ENCODE measurements at regions not wholly inside any gene's neighbourhood (a gene's known extent, or its start where the extent isn't known, plus 50 kb on each side); places are given as distances from the start of the nearest gene placed in this dataset.

DNA sequence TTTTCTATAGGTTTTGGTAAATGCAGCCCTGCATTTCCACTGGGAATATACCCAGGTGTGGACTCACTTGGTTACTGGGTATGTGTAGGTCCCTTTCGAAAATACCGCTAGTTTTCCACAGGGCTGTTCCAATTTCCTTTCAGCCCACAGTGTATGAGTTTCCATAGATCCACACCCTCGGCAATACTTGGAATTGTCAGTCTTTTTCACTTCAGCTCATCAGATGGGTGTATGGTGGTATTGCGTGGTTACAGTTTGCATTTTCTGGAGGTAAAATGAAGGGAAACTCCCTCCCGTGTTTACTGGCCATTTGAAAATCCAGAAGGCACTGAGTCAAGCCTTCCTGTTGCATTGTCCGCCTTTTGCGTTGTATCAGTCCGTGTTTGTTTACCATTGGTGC is 453.6 kb downstream of the CDH26 start:
- DNase-seq (ENCODE audit: low read depth): no peak

DNA sequence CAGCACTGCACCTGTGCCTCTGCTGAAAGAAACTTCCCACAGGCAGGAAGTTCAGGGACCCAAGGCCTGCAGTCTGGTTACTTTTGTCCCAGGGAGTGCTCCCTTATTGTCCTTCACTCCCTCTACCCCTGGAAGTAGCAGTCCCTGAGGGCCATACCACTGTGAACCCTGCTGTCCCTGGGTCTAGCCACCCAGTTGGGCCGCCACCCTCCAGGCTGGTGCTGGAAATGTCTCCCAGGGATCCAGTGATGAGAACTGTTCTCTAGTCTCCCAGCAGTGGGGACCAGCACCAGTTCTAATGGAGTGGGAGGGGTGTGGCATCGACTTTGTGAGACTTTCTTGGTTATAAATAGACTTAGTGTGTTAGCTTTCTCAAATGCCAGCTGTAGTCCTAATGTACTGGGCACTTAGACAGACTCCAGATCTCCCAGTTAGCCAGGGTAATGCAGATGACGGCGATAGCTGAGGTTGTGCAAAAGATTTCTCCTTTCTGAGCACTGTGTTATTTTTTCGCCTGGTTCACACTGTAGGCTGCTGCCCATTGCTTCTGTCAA is 462.5 kb downstream of the CDH26 start:
- DNase-seq (ENCODE audit: low read depth): no peak

DNA sequence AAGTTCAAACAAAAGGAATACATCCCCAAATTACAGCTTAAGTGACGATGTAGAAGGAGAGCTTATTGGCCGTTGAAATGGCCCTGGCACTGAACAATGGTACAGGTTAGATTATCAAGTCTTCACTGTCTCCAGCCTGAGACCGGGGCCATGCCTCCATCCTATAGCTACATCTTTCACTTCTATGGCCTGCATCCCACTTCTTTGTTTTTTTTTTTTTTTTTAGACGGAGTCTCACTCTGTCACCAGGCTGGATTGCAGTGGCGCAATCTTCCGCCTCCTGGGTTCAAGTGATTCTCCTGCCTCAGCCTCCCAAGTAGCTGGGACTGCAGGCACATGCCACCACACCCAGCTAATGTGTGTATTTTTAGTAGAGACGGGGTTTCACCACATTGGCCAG is 464.6 kb downstream of the CDH26 start:
- no peak for DNase-seq (ENCODE audit: low read depth)

DNA sequence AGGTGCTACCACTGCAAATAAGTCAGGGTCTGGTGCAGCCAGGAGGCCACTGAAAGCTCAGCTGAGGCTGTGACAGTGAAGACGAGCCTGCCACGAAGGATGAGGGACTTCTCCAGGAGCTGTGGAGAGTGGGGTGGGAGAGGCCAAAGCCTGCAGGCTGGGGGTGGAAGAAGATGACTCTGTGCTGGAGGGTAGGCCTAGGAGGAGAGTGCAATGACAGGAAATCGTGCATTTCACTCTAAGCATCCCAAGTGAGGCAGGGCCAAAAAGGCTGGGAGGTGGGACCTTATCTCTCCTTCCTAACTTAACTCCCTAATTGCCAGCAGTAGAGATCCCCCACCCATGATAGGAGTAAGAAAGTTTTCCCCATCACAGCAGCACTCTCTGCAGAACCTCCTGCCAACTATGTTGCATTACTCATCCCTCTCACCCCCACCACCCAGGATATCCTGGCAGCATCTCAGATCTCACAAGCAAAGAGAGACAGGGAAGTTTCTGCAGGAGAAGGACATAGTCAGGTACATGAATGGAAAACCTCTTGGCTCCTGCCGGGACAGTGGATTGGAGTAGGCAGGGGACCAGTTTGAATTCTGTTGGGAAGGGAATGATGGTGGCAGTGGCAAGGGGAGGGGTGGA is 466.2 kb downstream of the CDH26 start:
- DNase-seq (ENCODE audit: low read depth): no peak

DNA sequence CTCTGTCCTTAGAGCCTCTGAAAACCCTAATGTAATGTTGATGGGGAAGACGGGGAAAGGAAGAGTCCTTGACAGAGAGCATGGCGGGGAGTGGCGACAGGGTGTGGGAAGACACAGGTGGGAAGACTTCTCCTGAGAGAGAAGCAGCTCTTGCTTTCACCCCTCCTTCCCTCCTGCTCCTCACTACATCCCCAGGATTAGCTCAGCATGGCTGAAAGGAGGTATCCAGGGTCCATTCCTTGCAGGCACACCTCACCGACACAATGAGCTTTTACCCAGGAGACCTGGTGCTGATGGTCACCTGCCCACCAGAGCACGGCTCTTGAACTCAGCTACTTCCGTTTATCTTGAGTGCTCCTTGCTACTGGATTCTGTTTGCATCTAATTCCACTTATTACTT is 469.3 kb downstream of the CDH26 start:
- DNase-seq (ENCODE audit: low read depth): no peak

DNA sequence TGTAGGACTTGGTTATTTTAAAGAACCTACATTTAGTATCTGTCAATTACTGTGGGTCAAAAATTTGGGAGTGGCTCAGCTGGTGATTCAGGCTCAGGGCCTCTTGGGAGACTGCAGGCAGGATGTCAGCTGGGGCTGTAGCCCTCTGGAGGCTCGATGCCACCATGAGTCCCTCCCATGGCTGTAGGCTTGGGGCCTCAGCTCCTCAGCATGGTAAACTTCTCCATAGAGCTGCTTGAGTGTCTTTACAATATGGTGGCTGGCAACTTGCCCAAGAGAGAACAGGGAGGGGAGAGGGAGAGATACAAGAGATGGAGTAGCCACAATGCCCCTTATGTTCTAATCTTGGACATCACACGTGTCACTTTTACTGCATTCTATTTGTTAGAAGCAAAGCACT is 470.4 kb downstream of the CDH26 start:
- no peak for DNase-seq (ENCODE audit: low read depth)

DNA sequence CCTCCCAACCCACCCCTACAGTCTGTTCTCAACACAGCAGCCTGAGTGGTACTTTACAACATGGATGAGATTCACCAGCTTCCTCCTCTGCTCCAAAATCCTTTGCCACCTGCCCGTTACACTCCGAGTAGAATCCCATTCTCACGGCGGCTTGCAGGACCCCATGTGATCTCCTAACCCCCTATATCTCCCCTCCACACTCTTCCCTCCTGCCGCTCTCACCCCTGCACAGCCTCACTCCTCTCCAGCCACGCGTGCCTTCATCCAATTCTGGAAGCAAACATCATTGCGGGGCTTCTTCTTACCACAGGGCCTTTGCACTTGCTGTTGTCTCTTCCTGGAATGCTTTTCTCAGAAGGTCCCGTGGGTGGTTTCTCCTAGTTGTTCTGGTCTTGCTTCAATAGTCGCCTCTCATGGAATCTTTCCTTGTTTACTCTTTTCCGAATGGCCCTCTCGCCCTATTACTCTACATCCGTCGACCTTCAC is 472.3 kb downstream of the CDH26 start:
- no peak for DNase-seq (ENCODE audit: low read depth)

DNA sequence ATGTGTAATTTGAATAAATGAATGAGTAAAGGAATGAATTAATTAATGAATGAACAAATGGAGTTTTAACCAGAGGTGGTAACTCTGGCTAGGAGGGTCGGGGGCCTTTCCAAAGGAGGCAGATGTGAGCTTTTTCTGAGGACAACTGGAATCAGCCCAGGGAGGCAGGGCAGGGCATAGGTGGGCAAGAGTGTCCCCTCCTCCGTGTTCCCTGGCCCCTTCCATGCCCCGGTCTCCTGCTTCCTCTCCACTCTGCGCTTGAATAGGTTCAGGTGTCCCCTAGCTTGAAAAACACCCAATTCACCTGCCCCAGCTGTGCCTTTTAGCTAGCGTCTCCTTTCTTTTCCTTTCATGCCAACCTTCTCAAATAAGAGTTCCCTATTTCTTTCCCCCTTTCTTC is 473.1 kb downstream of the CDH26 start:
- DNase-seq (ENCODE audit: low read depth): no peak

DNA sequence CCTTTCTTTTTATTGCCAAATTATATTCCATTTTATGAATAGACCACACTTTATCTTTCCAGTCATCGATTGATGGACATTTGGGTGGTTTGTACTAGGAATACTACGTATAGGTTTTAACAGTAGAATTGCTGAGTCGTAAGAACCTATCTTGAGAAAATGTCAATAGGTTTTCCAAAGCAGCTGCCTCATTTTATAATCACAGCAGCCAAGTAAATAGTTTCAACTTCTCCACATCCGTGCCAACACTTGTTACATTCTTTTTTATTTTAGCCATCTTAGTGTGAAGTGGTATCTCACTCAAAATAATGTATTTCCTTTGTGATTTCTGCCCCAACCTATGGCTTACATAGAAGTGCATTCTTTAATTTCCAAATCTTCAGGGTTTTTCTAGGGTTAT is 479.2 kb downstream of the CDH26 start:
- DNase-seq (ENCODE audit: low read depth): no peak

DNA sequence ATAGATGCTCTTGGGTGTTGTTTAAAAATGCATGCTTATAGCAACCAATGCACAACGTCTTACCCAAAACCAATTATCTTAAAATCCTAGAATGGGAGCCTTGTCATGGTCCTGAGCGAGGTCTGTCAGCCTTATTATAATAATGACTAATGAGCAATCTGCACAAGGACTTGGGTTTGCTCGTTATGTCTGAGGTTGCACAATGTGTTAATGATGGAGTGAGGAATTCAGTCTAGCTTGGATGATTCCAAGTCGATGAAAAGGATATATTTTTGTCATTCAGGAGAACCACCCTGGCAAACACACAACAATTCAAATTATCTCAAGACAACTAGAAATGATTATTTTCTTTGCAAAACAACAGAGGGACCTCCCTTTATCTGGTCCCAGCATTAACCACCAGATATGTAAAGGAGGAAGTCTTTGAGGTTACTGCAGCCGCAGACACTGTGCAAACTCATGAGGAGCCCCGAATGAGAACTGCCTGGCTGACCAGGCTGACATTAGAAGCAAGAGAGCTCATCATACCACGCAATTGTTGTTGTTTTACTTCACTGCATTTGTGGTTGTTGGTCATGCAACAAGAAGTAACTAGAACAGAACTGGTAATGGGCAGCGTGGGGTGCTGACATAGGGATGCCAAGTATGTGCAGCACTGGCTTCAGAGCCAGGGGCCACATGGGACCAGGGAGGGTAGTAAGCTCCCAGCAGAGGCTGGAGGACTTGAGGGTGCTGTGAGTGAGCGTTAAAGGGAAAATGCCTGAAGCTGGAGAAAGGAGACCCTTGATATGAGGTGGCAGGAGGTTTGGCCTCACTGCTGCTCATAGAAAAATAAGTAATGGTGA is 488.3 kb downstream of the CDH26 start:
- no peak for DNase-seq (ENCODE audit: low read depth)

DNA sequence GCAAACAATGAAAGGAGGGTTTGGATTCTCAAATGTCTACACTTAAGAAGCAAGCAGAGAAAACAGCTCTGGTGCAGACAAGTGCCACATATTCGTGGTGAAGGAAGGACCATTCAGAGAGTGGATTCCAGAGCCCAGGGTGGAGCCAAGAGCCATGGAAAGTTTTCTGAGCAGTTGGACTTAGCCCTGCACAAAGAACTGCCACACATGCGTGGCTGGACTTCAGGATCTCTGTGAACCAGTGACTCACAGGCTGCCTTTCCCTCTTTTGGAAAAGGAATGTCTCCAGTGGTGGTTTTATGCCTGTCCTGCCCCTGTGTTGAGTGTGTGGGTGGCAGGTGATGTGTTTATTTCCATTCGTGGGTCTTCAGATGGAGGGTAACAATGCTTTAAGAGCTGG is 489.5 kb downstream of the CDH26 start:
- DNase-seq (ENCODE audit: low read depth): no peak

DNA sequence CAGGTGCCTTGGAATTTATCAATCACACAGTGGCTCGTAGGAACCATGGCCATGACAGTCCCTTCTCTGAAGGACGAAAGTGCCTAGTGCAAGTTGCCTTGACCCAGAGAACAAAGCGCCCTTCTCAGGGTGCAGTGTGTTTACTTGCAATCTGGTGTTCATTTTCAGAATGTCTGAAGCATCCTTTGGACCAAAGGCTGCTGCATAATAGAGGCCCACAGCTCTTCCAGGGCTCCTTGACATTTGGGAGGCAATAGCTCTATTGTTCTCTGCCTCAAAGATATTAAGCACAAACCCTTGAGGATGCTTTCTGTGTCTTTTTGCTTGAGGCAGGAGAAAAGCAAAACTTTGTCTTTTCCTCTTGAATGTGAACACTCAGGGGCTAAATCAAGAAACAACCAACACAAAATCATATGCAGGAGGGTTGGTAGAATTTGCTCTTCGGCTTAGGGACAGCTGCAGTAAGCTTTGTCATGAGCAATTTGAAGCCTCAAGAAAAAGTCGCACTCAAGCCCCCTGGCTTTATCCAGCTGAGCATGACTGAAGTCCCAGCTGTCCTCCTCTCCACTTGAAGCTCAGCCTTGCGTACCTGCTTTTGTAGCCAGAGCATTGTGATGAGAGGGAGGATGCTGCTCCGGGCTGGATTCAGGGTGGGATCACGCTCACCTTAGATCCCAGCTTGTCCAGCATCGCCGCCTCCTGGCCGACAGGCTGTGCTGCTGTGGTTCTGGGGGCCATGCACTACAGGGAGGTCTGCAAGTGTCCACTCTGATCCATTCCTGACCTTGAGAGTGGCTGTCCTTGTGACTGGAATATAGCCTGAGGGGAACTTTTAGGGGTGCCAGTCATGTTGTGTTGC is 495.4 kb downstream of the CDH26 start:
- no peak for DNase-seq (ENCODE audit: low read depth)

DNA sequence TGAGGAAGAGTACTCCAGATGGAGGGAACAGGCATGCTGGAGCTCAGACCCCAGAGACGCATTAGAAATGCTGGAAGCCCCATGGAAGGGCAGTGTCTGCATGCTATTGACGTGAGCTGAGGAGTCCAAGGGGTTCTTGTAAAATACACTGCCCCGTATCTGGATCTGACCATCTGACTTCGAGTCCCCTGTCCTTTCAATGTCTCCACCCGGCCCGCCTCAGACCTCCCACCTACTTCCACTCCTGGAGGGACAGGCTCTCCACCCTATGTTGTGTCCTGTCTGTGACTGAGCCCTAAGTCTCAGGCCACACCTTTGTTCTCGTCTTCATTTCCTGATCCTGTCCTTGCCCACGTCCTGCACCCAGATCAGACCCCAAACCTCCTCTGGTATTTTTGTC is 496.3 kb downstream of the CDH26 start:
- no peak for DNase-seq (ENCODE audit: low read depth)

DNA sequence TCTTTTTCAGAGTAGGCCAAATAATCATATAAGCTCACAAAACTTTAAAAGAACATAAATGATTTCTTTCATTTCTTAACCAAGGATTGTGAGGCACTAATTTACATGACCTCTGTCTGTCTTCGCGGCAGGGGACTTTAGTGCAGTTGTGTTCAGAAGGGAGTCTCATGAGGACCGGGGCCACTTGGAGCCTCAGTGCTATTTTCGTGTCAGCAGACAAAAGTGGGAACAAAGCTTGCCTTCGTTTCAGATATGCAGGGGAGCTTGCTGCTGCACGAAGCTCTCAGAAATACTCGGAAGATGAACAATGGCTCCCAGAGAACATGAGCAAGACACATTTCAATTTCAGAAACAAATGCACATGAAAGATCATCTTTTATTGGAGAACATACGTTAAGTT is 497.0 kb downstream of the CDH26 start:
- no peak for DNase-seq (ENCODE audit: low read depth)

DNA sequence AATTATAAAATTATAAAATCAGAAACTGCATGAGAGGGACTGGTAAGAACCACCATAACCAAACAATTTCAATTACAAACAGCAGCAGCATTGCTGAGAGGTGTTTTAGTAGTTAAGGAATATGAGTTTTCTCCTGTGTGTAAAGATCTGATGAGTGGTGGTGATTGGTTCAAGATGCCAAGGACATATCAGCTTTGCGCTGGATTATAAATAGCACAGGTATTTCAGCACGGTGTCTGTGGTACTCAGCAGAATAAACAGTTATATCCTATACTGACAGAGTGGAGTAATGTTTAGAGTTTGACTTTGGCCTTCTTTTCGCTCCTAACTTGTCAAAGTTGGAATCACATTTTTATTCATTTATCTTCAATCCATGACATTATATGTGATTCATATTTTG is 501.0 kb downstream of the CDH26 start:
- no peak for DNase-seq (ENCODE audit: low read depth)

DNA sequence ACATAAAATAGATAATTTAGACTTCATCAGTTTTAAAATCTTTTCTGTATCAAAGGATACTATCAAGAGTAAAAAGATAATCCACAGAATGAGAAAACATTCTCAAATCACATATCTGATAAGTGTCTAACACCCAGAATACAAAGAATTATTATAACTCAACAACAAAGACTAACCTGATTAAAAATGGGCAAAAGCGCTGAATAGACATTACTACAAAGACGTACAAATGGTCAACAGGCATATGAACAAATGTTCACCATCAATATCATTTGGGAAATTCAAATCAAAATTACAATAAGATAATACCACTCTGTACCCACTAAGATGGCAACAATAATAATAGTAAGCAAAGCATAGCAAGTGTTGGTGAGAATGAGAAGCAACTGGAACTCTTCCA is 503.8 kb downstream of the CDH26 start:
- DNase-seq (ENCODE audit: low read depth): no peak

DNA sequence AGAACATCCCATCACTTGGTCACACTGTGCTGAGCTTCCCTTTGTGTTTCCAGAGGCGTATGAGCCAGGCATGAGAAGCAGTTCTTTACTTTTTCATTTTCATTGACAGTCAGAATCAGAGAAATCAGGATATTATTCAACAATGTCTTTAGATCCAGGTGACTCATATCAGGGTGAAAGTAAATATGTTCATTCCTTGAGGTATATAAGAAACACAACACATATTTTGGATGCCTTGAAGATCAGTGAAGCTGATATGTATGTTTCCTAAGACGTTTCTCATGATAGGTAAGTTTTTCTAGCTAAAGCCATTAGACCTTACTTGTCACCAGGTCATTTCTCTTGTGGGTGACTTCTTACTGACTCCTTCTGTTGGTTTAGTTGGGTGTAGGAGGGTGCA is 505.6 kb downstream of the CDH26 start:
- no peak for DNase-seq (ENCODE audit: low read depth)

DNA sequence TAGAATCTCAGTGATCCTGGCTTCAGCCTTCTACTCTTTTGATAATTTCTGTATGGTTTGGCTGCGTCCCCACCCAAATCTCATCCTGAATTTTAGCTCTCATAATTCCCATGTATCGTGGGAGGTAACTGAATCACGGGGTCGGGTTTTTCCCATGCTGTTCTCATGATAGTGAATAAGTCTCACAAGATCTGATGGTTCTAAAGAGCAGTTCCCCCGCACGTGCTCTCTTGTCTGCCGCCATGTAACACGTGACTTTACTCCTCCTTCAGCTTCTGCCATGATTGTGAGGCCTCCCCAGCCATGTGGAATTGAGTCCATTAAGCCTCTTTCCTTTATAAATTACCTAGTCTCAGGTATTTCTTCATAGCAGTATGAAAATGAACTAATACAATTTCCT is 507.2 kb downstream of the CDH26 start:
- no peak for DNase-seq (ENCODE audit: low read depth)

DNA sequence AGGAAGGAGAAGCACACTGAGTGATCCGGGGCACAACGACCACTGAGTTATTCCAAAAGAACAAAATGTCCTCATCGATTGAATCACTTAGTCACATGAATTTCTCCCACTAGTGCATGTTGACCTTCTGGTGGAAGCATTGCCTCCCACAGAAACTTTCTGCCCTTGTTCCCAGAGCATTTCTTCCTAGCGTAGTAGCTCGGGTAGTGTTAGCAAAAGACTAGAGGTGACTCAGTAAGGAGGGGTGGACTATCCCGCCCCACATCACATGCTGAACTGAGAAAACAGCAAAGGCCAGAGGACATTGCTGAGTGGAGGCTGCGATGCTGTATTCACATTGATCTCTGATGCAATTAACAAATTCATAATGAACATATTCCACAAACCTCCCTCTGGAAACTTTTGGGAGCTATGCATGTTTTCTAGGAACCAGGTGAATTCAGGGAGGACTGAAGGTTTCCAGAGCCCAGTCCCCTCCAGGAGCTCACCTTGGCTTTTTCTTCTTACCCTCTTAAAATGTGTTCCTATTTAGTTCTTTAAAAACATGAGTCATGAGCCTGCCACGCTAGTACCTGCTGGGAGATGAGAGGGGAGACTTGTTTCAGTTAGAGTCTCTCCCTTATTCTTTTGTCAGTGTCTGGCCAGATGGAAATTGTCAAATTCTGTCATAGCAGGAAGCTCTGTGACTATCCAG is 507.9 kb downstream of the CDH26 start:
- DNase-seq (ENCODE audit: low read depth): no peak

DNA sequence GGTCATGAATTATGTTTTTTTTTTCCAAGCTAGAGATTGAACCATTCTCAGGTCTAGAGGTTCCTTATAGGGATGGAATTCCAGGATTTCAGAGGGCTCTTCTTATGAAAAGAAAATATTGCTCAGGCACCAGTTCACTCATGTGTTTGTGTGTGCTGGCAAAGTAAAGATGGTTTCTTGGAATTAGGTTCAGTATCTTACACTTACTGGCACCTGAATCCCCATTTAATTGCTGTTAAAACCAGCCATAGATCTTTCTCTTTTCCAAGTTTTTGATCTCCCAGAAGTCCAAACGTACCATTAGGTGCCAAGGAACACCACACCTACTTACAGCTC is 508.4 kb downstream of the CDH26 start:
- no peak for DNase-seq (ENCODE audit: low read depth)

DNA sequence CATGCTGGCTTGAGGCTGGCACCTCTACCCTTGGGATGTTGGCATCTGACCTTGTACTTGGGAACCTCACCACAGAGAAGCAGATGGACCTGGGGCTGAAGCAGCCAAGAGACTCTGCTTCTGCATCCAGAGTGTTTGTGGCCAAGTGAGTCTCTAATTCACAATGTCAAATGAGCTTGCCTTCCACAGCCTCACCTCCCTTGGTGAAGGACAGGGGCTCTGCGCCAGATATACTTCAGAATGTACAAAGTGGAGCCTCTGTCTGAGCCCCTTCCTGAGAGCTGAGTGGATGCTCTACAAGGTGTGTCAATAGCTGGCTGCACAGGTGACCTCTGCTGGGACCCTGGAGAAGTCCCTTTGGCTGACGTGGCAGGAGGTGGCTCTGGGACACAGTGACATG is 508.9 kb downstream of the CDH26 start:
- no peak for DNase-seq (ENCODE audit: low read depth)
